Activated naive CD4-positive, alpha-beta T cell treated with anti-CD3 and anti-CD28 coated beads, Interleukin-2, amount 50 U/mL, for 24 hours (primary cell): ENCODE measurements at regions not wholly inside any gene's neighbourhood (a gene's known extent, or its start where the extent isn't known, plus 50 kb on each side); places are given as distances from the start of the nearest gene placed in this dataset.

Experiments
- H3K27ac Mint-ChIP-seq: one replicate; pipeline ENCODE4 v1.8.0; 2021; ENCODE audit warnings: mild to moderate bottlenecking, mixed read lengths
- H3K27me3 Mint-ChIP-seq: one replicate; pipeline ENCODE4 v1.8.0; 2021; ENCODE audit warnings: mixed read lengths
- H3K36me3 Mint-ChIP-seq: one replicate; pipeline ENCODE4 v1.8.0; 2021; ENCODE audit warnings: mixed read lengths
- H3K4me1 Mint-ChIP-seq: one replicate; pipeline ENCODE4 v1.8.0; 2021; ENCODE audit warnings: mixed read lengths
- H3K4me3 Mint-ChIP-seq: one replicate; pipeline ENCODE4 v1.8.0; 2021; ENCODE audit warnings: mild to moderate bottlenecking, mixed read lengths
- H3K9me3 Mint-ChIP-seq: one replicate; pipeline ENCODE4 v1.8.0; 2021; ENCODE audit warnings: mixed read lengths

- H3K36me3 Mint-ChIP-seq, result no peaks in the 10 kb centered on the region
- peak overlapping the region; percentile 62 for H3K27ac Mint-ChIP-seq
- H3K27me3 Mint-ChIP-seq, result no peaks in the 10 kb centered on the region
- H3K4me1 Mint-ChIP-seq, result peaks cover 20% of the 10 kb centered on the region
- H3K9me3 Mint-ChIP-seq, result no peaks in the 10 kb centered on the region
- H3K4me3 Mint-ChIP-seq, result no peak overlapping the region
Measured at GRCh38 chr1:25066256-25066655, 136.2 kb upstream of the RUNX3 start.

GRCh38 chr1:25065795-25066238 lies 135.7 kb upstream of the RUNX3 start:
- Mint-ChIP-seq H3K27ac (peak overlapping the region; percentile 62), H3K27me3 (no peaks in the 10 kb centered on the region), H3K4me3 (no peak overlapping the region), H3K4me1 (peaks cover 20% of the 10 kb centered on the region), H3K36me3 (no peaks in the 10 kb centered on the region), H3K9me3 (no peaks in the 10 kb centered on the region)

GRCh38 chr1:25065321-25065721 lies 135.2 kb upstream of the RUNX3 start:
- H3K4me1 Mint-ChIP-seq, result peaks cover 20% of the 10 kb centered on the region
- no peak overlapping the region for H3K27ac Mint-ChIP-seq
- H3K9me3 Mint-ChIP-seq, result no peaks in the 10 kb centered on the region
- no peaks in the 10 kb centered on the region for H3K36me3 Mint-ChIP-seq
- no peak overlapping the region for H3K4me3 Mint-ChIP-seq
- no peaks in the 10 kb centered on the region for H3K27me3 Mint-ChIP-seq

- no peaks in the 10 kb centered on the region for H3K9me3 Mint-ChIP-seq
- H3K4me3 Mint-ChIP-seq, result no peak overlapping the region
- no peaks in the 10 kb centered on the region for H3K27me3 Mint-ChIP-seq
- no peaks in the 10 kb centered on the region for H3K36me3 Mint-ChIP-seq
- H3K4me1 Mint-ChIP-seq, result peaks cover 20% of the 10 kb centered on the region
- H3K27ac Mint-ChIP-seq, result no peak overlapping the region
Measured at GRCh38 chr1:25064465-25065240, 134.6 kb upstream of the RUNX3 start.

- Mint-ChIP-seq H3K4me3 (no peak overlapping the region), H3K27ac (peak overlapping the region; percentile 77), H3K4me1 (peaks cover 20% of the 10 kb centered on the region), H3K36me3 (no peaks in the 10 kb centered on the region), H3K9me3 (no peaks in the 10 kb centered on the region), H3K27me3 (no peaks in the 10 kb centered on the region)
Measured at GRCh38 chr1:25063591-25064416, 133.7 kb upstream of the RUNX3 start.

- H3K4me3 Mint-ChIP-seq, result no peak overlapping the region
- peak overlapping the region; percentile 41 for H3K27ac Mint-ChIP-seq
- no peaks in the 10 kb centered on the region for H3K9me3 Mint-ChIP-seq
- no peaks in the 10 kb centered on the region for H3K27me3 Mint-ChIP-seq
- H3K4me1 Mint-ChIP-seq, result peaks cover 20% of the 10 kb centered on the region
- no peaks in the 10 kb centered on the region for H3K36me3 Mint-ChIP-seq
Measured at GRCh38 chr1:25062621-25063255, 132.7 kb upstream of the RUNX3 start.

- no peaks in the 10 kb centered on the region for H3K9me3 Mint-ChIP-seq
- no peak overlapping the region for H3K27ac Mint-ChIP-seq
- H3K27me3 Mint-ChIP-seq, result peaks cover 2% of the 10 kb centered on the region
- no peaks in the 10 kb centered on the region for H3K36me3 Mint-ChIP-seq
- H3K4me1 Mint-ChIP-seq, result peaks cover 20% of the 10 kb centered on the region
- no peak overlapping the region for H3K4me3 Mint-ChIP-seq
Measured at GRCh38 chr1:25061261-25061995, 131.4 kb upstream of the RUNX3 start.

- H3K4me1 Mint-ChIP-seq, result no peaks in the 10 kb centered on the region
- H3K27ac Mint-ChIP-seq, result peak overlapping the region; percentile 46
- no peak overlapping the region for H3K4me3 Mint-ChIP-seq
- H3K9me3 Mint-ChIP-seq, result no peaks in the 10 kb centered on the region
- H3K36me3 Mint-ChIP-seq, result no peaks in the 10 kb centered on the region
- H3K27me3 Mint-ChIP-seq, result peaks cover 6% of the 10 kb centered on the region
Measured at GRCh38 chr1:25057188-25057587, 127.1 kb upstream of the RUNX3 start.

- no peaks in the 10 kb centered on the region for H3K9me3 Mint-ChIP-seq
- peaks cover 6% of the 10 kb centered on the region for H3K27me3 Mint-ChIP-seq
- H3K4me1 Mint-ChIP-seq, result no peaks in the 10 kb centered on the region
- no peak overlapping the region for H3K4me3 Mint-ChIP-seq
- no peaks in the 10 kb centered on the region for H3K36me3 Mint-ChIP-seq
- H3K27ac Mint-ChIP-seq, result no peak overlapping the region
Measured at GRCh38 chr1:25056536-25056935, 126.5 kb upstream of the RUNX3 start.

- Mint-ChIP-seq H3K9me3 (no peaks in the 10 kb centered on the region), H3K4me1 (no peaks in the 10 kb centered on the region), H3K27me3 (peaks cover 6% of the 10 kb centered on the region), H3K4me3 (no peak overlapping the region), H3K27ac (no peak overlapping the region), H3K36me3 (no peaks in the 10 kb centered on the region)
Measured at GRCh38 chr1:25055961-25056360, 125.9 kb upstream of the RUNX3 start.

- H3K27me3 Mint-ChIP-seq, result peaks cover 6% of the 10 kb centered on the region
- no peaks in the 10 kb centered on the region for H3K9me3 Mint-ChIP-seq
- H3K4me3 Mint-ChIP-seq, result no peak overlapping the region
- no peaks in the 10 kb centered on the region for H3K4me1 Mint-ChIP-seq
- H3K36me3 Mint-ChIP-seq, result no peaks in the 10 kb centered on the region
- H3K27ac Mint-ChIP-seq, result no peak overlapping the region
Measured at GRCh38 chr1:25055324-25055780, 125.3 kb upstream of the RUNX3 start.

GRCh38 chr1:25054526-25055323 lies 124.6 kb upstream of the RUNX3 start:
- Mint-ChIP-seq H3K36me3 (no peaks in the 10 kb centered on the region), H3K27me3 (peaks cover 6% of the 10 kb centered on the region)

GRCh38 chr1:25053576-25054250 lies 123.6 kb upstream of the RUNX3 start:
- peaks cover 6% of the 10 kb centered on the region for H3K27me3 Mint-ChIP-seq
- no peaks in the 10 kb centered on the region for H3K4me1 Mint-ChIP-seq

More at GRCh38 chr1:25054526-25055323, 124.6 kb upstream of the RUNX3 start:
- no peaks in the 10 kb centered on the region for H3K9me3 Mint-ChIP-seq
- H3K4me3 Mint-ChIP-seq, result no peak overlapping the region
- H3K27ac Mint-ChIP-seq, result peak overlapping the region; percentile 8
- no peaks in the 10 kb centered on the region for H3K4me1 Mint-ChIP-seq

GRCh38 chr1:25051906-25052305 lies 121.8 kb upstream of the RUNX3 start:
- no peak overlapping the region for H3K4me3 Mint-ChIP-seq
- no peak overlapping the region for H3K27ac Mint-ChIP-seq
- H3K9me3 Mint-ChIP-seq, result no peaks in the 10 kb centered on the region
- H3K4me1 Mint-ChIP-seq, result no peaks in the 10 kb centered on the region
- no peaks in the 10 kb centered on the region for H3K36me3 Mint-ChIP-seq
- peaks cover 7% of the 10 kb centered on the region for H3K27me3 Mint-ChIP-seq

More at GRCh38 chr1:25053576-25054250, 123.6 kb upstream of the RUNX3 start:
- Mint-ChIP-seq H3K9me3 (no peaks in the 10 kb centered on the region), H3K36me3 (no peaks in the 10 kb centered on the region), H3K27ac (no peak overlapping the region), H3K4me3 (no peak overlapping the region)
